Kidney glomerular epithelial cell (primary cell): ENCODE measurements at regions not wholly inside any gene's neighbourhood (a gene's known extent, or its start where the extent isn't known, plus 50 kb on each side); places are given as distances from the start of the nearest gene placed in this dataset.

Source experiments
- DNase-seq: peaks from one replicate; lab custom pipeline; 2025; lab: John Stamatoyannopoulos, UW

DNA sequence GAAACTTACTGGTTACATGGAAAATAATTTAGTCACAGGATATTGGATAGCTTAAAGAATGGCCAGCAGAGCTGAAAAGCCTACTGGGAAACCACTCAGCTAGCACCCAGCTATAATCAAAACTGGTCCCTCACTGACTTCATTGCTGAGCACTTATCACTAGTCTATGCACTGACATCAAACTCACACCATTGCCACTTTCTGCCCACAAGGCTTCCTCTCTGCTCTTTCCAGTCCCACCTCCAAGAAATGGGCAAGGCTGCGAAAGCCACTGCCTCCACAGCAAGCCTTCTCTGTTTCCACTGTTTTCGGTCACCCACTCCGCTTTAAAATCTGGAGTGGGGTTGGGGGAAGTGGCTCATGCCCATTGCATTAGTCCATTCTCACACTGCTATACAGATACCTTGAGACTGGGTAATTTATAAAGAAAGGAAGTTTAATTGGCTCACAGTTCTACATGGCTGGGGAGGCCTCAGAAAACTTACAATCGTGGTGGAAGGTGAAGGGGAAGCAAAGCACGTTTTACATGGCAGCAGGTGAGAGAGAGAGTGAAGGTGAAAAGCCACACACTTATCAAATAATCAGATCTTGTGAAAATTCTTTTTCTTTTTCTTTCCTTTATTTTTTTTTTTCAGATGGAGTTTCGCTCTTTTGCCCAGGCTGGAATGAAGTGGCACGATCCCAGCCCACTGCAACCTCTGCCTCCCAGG is 77.0 kb upstream of the CERS6 start:
- no peak for DNase-seq

DNA sequence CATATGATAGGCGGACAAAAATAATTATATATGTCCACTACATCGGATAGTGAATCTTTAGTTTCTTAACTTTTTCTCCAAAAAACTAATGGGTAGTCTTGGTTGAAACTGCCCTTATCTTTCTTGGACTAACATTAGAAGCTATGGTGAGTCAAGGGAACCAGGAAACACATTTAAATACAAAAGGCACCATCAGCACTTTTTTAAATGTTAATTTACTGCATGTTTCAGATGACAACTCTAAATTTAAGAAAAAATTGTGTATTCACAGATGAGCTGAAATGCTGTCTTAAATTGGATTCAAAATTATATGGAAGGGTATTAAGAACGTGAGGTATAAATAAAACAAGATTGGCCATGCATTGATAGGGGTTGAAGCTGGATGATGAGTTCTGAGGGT is 75.6 kb upstream of the CERS6 start:
- no peak for DNase-seq

- DNase-seq = no peak
Measured at GRCh38 chr2:168392024-168392423, 64.0 kb upstream of the CERS6 start.

GRCh38 chr2:168392797-168393196 is 63.3 kb upstream of the CERS6 start:
- DNase-seq = no peak

- no peak for DNase-seq
Measured at GRCh38 chr2:168394262-168394661, 61.8 kb upstream of the CERS6 start.

DNA sequence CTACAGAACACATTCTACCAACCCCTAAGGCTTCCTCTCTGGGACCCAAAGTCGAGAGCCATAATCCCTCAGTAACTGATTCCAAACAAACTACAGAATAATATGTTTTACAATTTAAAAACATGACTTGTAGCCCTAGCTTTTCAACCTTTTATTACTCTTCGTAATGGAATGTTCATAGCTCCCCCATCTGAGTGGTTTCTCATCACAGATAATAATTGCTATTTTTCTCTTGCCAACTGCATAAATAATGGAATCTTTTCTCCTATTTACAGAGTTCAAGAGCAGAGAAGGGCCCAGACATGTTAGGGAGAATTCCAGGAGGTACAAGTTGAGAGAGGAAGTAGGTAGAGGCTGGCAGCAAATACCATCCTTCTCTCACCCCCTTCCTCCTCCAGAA is 59.9 kb upstream of the CERS6 start:
- no peak for DNase-seq

GRCh38 chr2:168397629-168398028 is 58.4 kb upstream of the CERS6 start:
- DNase-seq = no peak

DNA sequence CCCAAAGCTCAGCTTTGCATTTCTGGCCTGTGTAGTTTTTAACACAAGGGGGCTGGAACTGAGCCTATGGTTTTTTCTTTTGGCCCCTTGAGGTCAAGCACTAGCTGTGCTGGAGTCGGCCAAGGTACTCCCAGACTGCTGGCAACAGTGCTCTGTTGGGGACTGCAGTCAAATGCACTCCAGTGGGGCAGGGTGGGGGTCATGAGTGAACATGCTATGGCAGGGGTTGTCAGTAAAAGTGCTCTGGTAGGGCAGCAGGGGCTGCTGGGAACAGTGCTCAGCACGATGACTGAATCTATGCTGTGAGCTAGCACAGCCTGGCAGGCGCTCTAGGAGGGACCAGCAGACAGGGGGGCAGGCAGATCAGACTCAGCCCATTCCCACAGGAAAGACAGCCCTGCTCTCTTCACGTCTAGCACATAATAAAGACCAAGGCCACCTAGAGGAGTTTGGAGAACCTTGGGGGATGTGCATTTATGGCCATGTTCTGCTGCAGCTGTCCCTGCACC is 55.0 kb upstream of the CERS6 start:
- no peak for DNase-seq

DNA sequence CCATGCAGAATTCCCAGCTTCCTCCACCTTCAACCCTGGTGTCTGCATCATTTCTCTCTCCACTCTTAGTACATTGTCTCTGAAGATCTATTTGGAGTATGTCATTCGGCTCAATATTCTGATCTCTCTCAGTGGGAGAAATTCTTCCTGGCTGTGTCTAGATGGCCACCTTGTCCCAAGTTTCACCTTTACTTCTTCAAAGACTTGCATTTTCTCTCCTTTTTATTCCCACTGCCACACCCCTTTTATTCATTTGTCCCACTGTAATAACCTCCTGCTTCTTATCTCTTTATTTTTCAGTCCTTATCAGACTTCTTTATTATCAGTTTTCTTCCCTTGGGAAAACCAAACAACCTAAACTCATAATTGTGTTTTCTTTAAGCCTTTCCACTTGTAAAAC is 54.3 kb upstream of the CERS6 start:
- DNase-seq = no peak

- no peak for DNase-seq
Measured at GRCh38 chr2:168402531-168402930, 53.5 kb upstream of the CERS6 start.

DNA sequence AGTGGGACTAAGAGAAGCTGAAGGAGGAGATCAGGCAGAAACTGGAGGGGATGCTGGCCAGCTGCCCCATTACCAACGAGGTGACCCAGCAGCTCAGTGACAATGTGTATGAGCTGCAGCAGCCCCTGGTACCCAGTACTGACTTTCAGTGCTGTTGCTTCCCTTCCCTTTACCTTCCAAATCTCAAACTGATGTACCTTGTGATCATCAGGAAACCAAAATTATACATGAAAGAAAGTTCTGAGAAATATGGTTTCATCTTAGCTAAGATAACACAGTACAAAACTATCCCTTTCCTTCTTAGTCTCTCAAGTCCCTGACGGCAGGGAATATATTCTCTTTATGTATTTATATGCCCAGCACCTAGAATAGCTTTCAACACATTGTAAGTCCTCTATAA is 52.3 kb upstream of the CERS6 start:
- no peak for DNase-seq

- DNase-seq = no peak
Measured at GRCh38 chr2:168404764-168405163, 51.3 kb upstream of the CERS6 start.
